Activated naive CD8-positive, alpha-beta T cell treated with anti-CD3 and anti-CD28 coated beads, Interleukin-2, amount 50 U/mL, for 16 hours (primary cell): ENCODE measurements at regions not wholly inside any gene's neighbourhood (a gene's known extent, or its start where the extent isn't known, plus 50 kb on each side); places are given as distances from the start of the nearest gene placed in this dataset.
"Not testable (repeated sequence)": the region's sequence is repeated elsewhere in the genome, so short reads cannot be mapped to it uniquely, and the experiment has no call there.

Experiments used
- DNase-seq: peaks from one replicate; pipeline ENCODE4 v3.0.0-alpha.2; 2020; ENCODE audit warnings: low read depth, low spot score

GRCh38 chr5:40453689-40454088, 226.0 kb upstream of the PTGER4 start:
- no peak for DNase-seq

- no peak for DNase-seq
Measured at GRCh38 chr5:40452874-40453624, 226.7 kb upstream of the PTGER4 start.

GRCh38 chr5:40447438-40447837, 232.3 kb upstream of the PTGER4 start:
- no peak for DNase-seq

GRCh38 chr5:40446910-40447309, 232.8 kb upstream of the PTGER4 start:
- no peak for DNase-seq

GRCh38 chr5:40442346-40442745, 237.4 kb upstream of the PTGER4 start:
- no peak for DNase-seq

GRCh38 chr5:40441733-40442132, 238.0 kb upstream of the PTGER4 start:
- peak; percentile 30 for DNase-seq

GRCh38 chr5:40440746-40441145, 239.0 kb upstream of the PTGER4 start:
- no peak for DNase-seq

GRCh38 chr5:40439103-40439502, 240.6 kb upstream of the PTGER4 start:
- not testable (repeated sequence) for DNase-seq

- DNase-seq, result not testable (repeated sequence)
Measured at GRCh38 chr5:40438646-40439045, 241.1 kb upstream of the PTGER4 start.

- DNase-seq, result no peak
Measured at GRCh38 chr5:40437452-40437861, 242.3 kb upstream of the PTGER4 start.

- DNase-seq, result no peak
Measured at GRCh38 chr5:40436535-40437237, 243.0 kb upstream of the PTGER4 start.

GRCh38 chr5:40435706-40436105, 244.0 kb upstream of the PTGER4 start:
- DNase-seq, result not testable (repeated sequence)

- no peak for DNase-seq
Measured at GRCh38 chr5:40432836-40433235, 246.9 kb upstream of the PTGER4 start.

- no peak for DNase-seq
Measured at GRCh38 chr5:40431734-40432133, 248.0 kb upstream of the PTGER4 start.

- DNase-seq, result no peak
Measured at GRCh38 chr5:40430101-40430710, 249.5 kb upstream of the PTGER4 start.

- no peak for DNase-seq
Measured at GRCh38 chr5:40429258-40430100, 250.2 kb upstream of the PTGER4 start.

- no peak for DNase-seq
Measured at GRCh38 chr5:40428815-40429214, 250.9 kb upstream of the PTGER4 start.

GRCh38 chr5:40428126-40428525, 251.6 kb upstream of the PTGER4 start:
- no peak for DNase-seq

- not testable (repeated sequence) for DNase-seq
Measured at GRCh38 chr5:40417046-40417810, 262.5 kb upstream of the PTGER4 start.

GRCh38 chr5:40416588-40416987, 263.1 kb upstream of the PTGER4 start:
- no peak for DNase-seq

- DNase-seq, result no peak
Measured at GRCh38 chr5:40416098-40416497, 263.6 kb upstream of the PTGER4 start.
